GM19467 (cell line): ENCODE measurements at regions not wholly inside any gene's neighbourhood (a gene's known extent, or its start where the extent isn't known, plus 50 kb on each side); places are given as distances from the start of the nearest gene placed in this dataset.
"Not testable (repeated sequence)": the region's sequence is repeated elsewhere in the genome, so short reads cannot be mapped to it uniquely, and the experiment has no call there.

Experiments
- ATAC-seq: cut with Tn5 transposase; IDR thresholded peaks from one replicate; pipeline ENCODE4 v1.9.1; 2021; ENCODE audit warnings: mild to moderate bottlenecking, moderate library complexity; ENCODE audit not compliant: unreplicated experiment

- no peak for ATAC-seq
Measured at GRCh38 chr12:75812271-75813018, 219.1 kb downstream of the PHLDA1 start.

DNA sequence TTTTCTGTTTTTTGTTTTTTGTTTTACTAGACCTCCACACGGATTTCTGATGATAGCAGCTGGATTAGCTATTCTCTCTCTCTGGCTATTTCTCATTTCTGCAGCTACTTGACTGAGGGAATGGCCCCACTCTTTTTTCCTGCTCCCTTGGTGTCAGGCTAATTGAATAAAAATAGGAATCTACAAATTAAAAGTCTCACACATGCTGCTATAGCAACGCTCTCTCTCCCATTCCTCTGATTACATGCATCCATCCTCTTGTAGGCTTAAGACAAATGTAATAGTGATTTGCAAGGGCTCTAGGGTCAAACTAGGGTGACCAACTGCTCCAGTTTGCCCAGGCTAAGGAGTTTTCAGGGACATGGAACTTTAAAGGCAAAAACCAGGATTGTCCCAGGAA is 221.8 kb downstream of the PHLDA1 start:
- no peak for ATAC-seq

DNA sequence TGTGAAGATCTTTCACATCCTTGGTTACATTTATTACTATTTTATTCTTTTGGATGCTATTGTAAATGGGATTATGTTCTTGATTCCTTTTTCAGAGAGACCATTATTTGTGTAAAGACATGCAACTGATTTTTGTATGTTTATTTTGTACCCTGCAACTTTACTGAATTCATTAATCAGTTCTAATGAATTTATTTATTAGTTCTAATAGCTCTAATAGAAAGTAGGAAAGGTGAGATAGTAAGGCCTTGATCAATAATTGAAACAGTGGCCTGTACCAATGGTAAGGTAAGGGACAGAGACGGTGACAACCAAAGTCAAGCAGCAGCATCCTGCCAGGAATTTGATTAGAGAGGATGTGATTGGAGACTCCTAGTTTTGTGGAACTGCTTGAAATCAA is 224.1 kb downstream of the PHLDA1 start:
- ATAC-seq, result no peak

- ATAC-seq, result no peak
Measured at GRCh38 chr12:75805905-75806304, 225.7 kb downstream of the PHLDA1 start.

DNA sequence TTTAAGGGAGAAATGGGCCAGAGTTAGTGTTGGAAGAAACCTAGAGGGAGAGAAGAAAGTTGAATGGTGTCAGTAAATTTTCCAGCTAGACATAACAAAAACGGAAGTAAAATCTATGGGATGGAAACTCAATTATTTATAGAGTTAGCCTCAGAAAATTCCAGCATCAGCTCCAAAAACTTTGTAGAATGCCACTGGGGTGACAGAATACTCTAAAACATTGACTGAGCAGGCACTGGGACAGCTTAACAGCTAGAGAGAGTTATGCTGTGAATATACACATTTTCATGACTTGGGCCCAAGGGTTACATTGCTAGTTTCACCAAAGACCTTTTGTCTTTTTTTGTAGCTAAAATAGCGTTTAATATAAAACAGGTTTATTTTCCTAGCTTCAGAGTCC is 226.3 kb downstream of the PHLDA1 start:
- ATAC-seq, result no peak

GRCh38 chr12:75798136-75798926 is 233.2 kb downstream of the PHLDA1 start:
- no peak for ATAC-seq

DNA sequence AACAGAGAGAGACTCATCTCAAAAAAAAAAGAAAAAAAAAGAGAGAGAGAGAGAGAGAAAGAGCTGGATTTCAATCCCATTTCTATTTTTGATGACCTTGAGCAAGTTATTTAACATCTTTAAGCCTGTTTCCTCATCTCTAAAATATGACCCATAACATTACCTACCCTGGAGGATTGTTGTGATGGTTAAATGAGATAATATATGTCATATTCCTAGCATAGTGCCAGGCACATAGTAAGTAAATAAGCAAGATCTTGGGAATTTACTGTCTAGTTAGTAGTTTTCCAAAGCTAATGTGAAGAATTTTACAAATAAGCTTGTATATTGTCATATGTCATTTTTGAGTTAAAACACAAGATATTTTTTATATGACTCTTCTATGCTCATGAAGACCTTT is 236.5 kb downstream of the PHLDA1 start:
- no peak for ATAC-seq

DNA sequence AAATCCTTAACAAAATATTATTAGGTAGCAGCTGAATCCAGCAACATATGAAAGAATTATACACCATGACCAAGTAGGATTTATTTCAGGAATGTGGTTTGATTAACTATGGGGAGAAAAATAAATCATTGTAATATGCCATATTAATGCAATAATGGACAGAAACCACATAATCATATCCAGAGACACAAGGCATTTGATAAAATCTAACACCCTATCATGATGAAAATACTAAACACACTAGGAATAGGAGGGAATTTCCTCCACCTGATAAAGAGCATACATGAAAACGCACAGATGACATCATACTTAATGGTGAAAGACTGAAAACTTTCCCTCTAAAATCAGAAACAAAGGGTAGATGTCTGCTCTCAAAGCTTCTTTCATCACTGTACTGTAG is 238.9 kb downstream of the PHLDA1 start:
- ATAC-seq, result no peak

DNA sequence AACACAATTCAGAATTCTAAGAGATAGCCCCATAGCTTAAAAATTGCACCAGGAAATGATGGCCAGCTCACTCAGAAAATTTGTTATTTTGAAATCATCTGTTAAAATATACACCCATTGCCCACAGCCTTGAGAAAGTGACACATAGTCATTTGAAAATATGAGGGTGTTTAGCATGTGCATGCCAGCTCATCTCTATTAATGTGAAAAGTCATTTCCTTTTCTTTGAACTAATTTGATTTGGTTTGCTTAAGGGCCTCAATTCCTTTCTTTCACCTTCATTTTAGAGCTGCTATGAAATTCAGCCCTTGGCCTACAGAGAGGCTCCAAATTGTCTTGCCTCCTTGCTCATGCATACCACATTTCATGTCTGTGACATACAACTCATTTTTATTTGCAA is 241.4 kb downstream of the PHLDA1 start:
- ATAC-seq, result no peak

- ATAC-seq, result not testable (repeated sequence)
Measured at GRCh38 chr12:75787146-75787545, 244.4 kb downstream of the PHLDA1 start.

- ATAC-seq, result no peak
Measured at GRCh38 chr12:75786070-75786469, 245.5 kb downstream of the PHLDA1 start.

- no peak for ATAC-seq
Measured at GRCh38 chr12:75784591-75784990, 247.0 kb downstream of the PHLDA1 start.

DNA sequence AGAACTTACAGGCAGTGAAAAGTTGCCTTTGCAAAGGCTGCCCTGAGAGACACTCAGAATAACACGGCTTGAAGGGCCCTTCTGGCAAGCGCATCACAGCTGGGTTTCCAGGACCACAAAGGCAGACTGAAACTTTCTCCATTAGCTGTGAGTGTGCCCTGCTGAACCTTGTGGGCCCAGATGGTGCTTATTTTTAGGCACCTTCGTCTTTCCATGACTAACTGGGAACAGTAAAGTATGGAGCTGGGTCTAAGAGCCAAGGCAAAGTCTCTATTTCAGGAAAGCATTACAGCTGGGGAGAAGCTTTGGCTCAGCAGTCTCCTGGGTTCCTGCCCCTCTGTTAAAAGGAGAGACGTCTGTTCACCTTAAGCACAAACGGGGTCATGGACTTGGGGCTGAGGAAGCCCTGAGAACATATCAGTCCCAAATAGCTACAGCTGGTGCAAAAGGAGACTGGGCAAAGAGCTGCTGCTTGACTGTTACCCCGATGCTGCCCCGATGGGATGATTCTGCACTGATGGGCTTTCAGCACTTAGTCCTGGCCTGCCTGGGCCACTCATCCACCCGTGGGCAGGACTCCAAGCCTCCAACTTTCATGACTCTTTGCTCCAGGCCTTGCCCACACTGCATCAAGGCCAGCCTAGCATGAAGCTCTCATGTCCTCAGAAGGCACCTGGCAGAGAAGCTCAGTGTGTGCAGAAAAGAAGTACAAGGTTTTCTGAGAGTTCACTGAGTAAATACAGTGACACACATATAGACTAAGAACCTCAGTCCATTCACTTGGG is 248.3 kb downstream of the PHLDA1 start:
- no peak for ATAC-seq

DNA sequence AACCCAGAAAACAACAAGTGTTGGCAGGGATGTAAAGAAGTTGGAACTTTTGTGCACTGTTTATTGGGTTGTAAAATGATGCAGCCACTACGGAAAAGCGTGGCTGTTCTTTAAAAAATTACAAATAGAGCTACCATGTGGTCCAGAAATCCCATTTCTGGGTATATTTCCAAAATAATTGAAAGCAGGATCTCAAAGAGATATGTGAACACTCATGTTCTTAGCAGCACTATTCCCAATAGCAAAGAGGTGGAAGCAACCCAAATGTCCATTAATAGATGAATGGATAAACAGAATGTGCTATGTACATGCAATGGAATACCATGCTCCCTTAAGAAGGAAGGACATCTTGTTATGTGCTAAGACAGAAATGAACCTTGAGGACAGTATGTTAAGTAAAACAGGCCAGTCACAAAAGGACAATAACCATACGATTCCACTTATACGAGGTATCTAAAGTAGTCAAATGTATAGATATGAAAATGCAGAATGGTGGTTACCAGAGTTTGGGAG is 249.5 kb downstream of the PHLDA1 start:
- no peak for ATAC-seq

DNA sequence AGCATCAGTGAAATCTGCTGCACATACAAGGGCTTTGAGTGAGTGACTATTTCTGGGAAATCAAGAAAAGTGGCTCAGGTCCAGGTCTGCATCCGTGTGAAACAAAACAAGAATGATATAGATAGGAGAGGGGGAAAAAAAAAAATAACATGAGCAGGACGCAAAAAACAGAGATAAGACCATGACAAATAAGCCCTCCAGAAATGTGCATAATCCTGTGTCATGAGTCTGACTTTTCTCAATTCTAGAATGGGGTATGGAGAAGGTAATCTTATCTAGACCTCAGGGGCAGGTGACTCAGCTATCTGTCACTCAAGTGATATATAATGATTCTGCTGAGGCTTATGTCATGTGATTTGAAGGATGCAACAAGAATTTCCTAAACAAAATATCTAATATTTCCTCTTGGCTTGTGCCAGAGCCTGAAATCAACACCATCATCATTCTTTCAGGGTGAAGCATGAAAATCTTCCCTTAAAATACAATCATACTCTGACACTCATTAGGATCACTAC is 250.0 kb downstream of the PHLDA1 start:
- ATAC-seq, result no peak

- ATAC-seq, result no peak
Measured at GRCh38 chr12:75779891-75780496, 251.6 kb downstream of the PHLDA1 start.

- ATAC-seq, result no peak
Measured at GRCh38 chr12:75774261-75775052, 257.1 kb downstream of the PHLDA1 start.

GRCh38 chr12:75773377-75773776 is 258.2 kb downstream of the PHLDA1 start:
- no peak for ATAC-seq

- no peak for ATAC-seq
Measured at GRCh38 chr12:75771023-75771422, 259.6 kb upstream of the KRR1 start.

DNA sequence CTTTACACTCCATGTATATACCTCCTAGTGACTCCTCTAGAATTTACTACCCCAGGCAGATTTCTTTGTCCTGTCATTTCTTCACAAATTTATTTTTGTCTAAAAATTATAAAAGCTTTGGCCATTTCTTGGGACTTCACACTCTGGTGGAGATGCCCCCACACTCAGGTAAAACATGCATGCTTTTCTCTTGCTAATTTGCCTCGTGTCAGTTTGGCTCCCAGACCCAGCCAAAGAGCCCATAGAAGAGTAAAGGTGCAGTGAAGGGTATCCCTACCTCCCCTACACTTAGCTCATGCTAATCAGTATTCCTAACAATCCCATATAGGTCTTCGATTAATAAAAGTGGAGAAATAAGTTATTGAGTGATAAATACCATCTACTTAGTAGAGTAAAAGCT is 256.5 kb upstream of the KRR1 start:
- no peak for ATAC-seq
